Thyroid gland (tissue), 4 donors: ENCODE measurements at regions not wholly inside any gene's neighbourhood (a gene's known extent, or its start where the extent isn't known, plus 50 kb on each side); places are given as distances from the start of the nearest gene placed in this dataset.

Experiments used
- DNase-seq, 2 donors: peaks; one replicate each; pipeline ENCODE4 v3.0.0-alpha.2; 2019
- H3K27ac ChIP-seq, 3 donors: fragments of 200-600 bp; sonication (generic); 1 replicate in 2 of 3; 2 replicates in 1 of 3; pipeline ENCODE4 v1.5.1; 2016 to 2019; ENCODE audit warnings: mild to moderate bottlenecking in 1 of 3, moderate library complexity in 1 of 3
- H3K27me3 ChIP-seq: fragments of 200-600 bp; sonication (generic); one replicate; pipeline ENCODE4 v1.5.1; 2019
- H3K36me3 ChIP-seq, 2 donors: fragments of 200-600 bp; sonication (generic); one replicate each; pipeline ENCODE4 v1.5.1; 2016 to 2019
- H3K4me1 ChIP-seq, 2 donors: fragments of 200-600 bp; sonication (generic); one replicate each; pipeline ENCODE4 v1.5.1; 2017 to 2019
- H3K4me3 ChIP-seq, 3 donors: fragments of 200-600 bp; sonication (generic); replicated peaks in 1 of 3; 1 replicate in 2 of 3; 2 replicates in 1 of 3; pipeline ENCODE4 v1.5.1; 2016; ENCODE audit warnings: mild to moderate bottlenecking in 1 of 3
- H3K9me3 ChIP-seq: fragments of 200-600 bp; sonication (generic); one replicate; pipeline ENCODE4 v1.5.1; 2017
- CTCF ChIP-seq, 6 experiments: fragments of 200-600 bp in 3 of 6; fragments of 450-650 bp in 3 of 6; sonication (generic) in 3 of 6; IDR thresholded peaks; one replicate each; pipeline ENCODE4 v1.5.1; 2016 to 2019; ENCODE audit warnings: antibody characterized with exemption in 6 of 6, mild to moderate bottlenecking in 2 of 6, inconsistent platforms in 1 of 6, moderate library complexity in 1 of 6
- POLR2A ChIP-seq, 2 donors: fragments of 450-650 bp; IDR thresholded peaks; one replicate each; pipeline ENCODE4 v1.6.1; 2017; ENCODE audit warnings: antibody characterized with exemption in 2 of 2, mild to moderate bottlenecking in 2 of 2, moderate library complexity in 1 of 2
- WGBS, 2 donors: methylation state at CpG; one replicate each; pipeline ENCODE4 v1.1.5; 2017; 5-methylcytosine and 5-hydroxymethylcytosine counted together
- intact Hi-C: fragments of 100-400 bp; cut with DNase I; formaldehyde crosslinking; loops from one replicate; pipeline ENCODE4 v1.15.1; 2023

- Histone ChIP-seq H3K9me3 (no peaks in the 10 kb centered on the region), H3K27ac (no peak overlapping the region), H3K27me3 (no peaks in the 10 kb centered on the region), H3K4me1 (no peaks in the 10 kb centered on the region), H3K4me3 (no peak overlapping the region), H3K36me3 (no peaks in the 10 kb centered on the region)
- WGBS, 2 donors, result 86% methylated on average over 13 to 23 of the region's 23 CpGs
- no peak for DNase-seq
- intact Hi-C loops, result no loop called here
- TF ChIP-seq POLR2A (IDR thresholded peaks at IDR 0.05), result no peak
- TF ChIP-seq CTCF (IDR thresholded peaks at IDR 0.05), result no peak
Observed at GRCh38 chr22:48315439-48316256, 1512.0 kb downstream of the BRD1 start.

GRCh38 chr22:48314073-48314472, 1513.6 kb downstream of the BRD1 start:
- Histone ChIP-seq H3K36me3 (no peaks in the 10 kb centered on the region), H3K9me3 (no peaks in the 10 kb centered on the region), H3K4me3 (no peak overlapping the region), H3K27me3 (no peaks in the 10 kb centered on the region), H3K27ac (no peak overlapping the region), H3K4me1 (no peaks in the 10 kb centered on the region)
- no peak for TF ChIP-seq CTCF (IDR thresholded peaks at IDR 0.05)
- TF ChIP-seq POLR2A (IDR thresholded peaks at IDR 0.05), result no peak
- 66 to 68% methylated on average over 6 of the region's 6 CpGs for WGBS, 2 donors
- intact Hi-C loops, result no loop called here
- no peak for DNase-seq

GRCh38 chr22:48313175-48313830, 1514.4 kb downstream of the BRD1 start:
- no peaks in the 10 kb centered on the region for H3K9me3 ChIP-seq
- TF ChIP-seq CTCF (IDR thresholded peaks at IDR 0.05), result no peak
- TF ChIP-seq POLR2A (IDR thresholded peaks at IDR 0.05), result no peak
- DNase-seq, result no peak
- 75 to 77% methylated on average over 14 of the region's 14 CpGs for WGBS, 2 donors
- H3K4me3 ChIP-seq, result no peak overlapping the region
- no peaks in the 10 kb centered on the region for H3K27me3 ChIP-seq
- H3K4me1 ChIP-seq, result no peaks in the 10 kb centered on the region
- intact Hi-C loops, result no loop called here
- H3K27ac ChIP-seq, result no peak overlapping the region
- H3K36me3 ChIP-seq, result no peaks in the 10 kb centered on the region

- intact Hi-C loops, result no loop called here
- H3K4me1 ChIP-seq, result no peaks in the 10 kb centered on the region
- H3K9me3 ChIP-seq, result no peaks in the 10 kb centered on the region
- H3K4me3 ChIP-seq, result no peak overlapping the region
- DNase-seq, result no peak
- 62 to 71% methylated on average over 10 of the region's 10 CpGs for WGBS, 2 donors
- TF ChIP-seq CTCF (IDR thresholded peaks at IDR 0.05) (no peak), POLR2A (IDR thresholded peaks at IDR 0.05) (no peak)
- no peak overlapping the region for H3K27ac ChIP-seq
- H3K36me3 ChIP-seq, result no peaks in the 10 kb centered on the region
- no peaks in the 10 kb centered on the region for H3K27me3 ChIP-seq
Observed at GRCh38 chr22:48310740-48311139, 1516.9 kb downstream of the BRD1 start.

- no peaks in the 10 kb centered on the region for H3K27me3 ChIP-seq
- no peaks in the 10 kb centered on the region for H3K4me1 ChIP-seq
- H3K27ac ChIP-seq, result no peak overlapping the region
- TF ChIP-seq CTCF (IDR thresholded peaks at IDR 0.05), result no peak
- H3K9me3 ChIP-seq, result no peaks in the 10 kb centered on the region
- no peak overlapping the region for H3K4me3 ChIP-seq
- DNase-seq, result no peak
- intact Hi-C loops, result no loop called here
- 41 to 44% methylated on average over 6 of the region's 6 CpGs for WGBS, 2 donors
- H3K36me3 ChIP-seq, result no peaks in the 10 kb centered on the region
Observed at GRCh38 chr22:48310289-48310688, 1517.4 kb downstream of the BRD1 start.
